Peyer's patch (tissue), 4 donors: ENCODE measurements at regions not wholly inside any gene's neighbourhood (a gene's known extent, or its start where the extent isn't known, plus 50 kb on each side); places are given as distances from the start of the nearest gene placed in this dataset.

Experiments used
- DNase-seq, 3 donors: peaks; one replicate each; pipeline ENCODE4 v3.0.0-alpha.2; 2017 to 2019
- H3K27ac ChIP-seq, 4 donors: fragments of 200-600 bp; sonication (generic); one replicate each; pipeline ENCODE4 v1.5.1; 2016 to 2019
- H3K27me3 ChIP-seq, 2 donors: fragments of 200-600 bp; sonication (generic); one replicate each; pipeline ENCODE4 v1.5.1; 2019
- H3K36me3 ChIP-seq, 3 donors: fragments of 200-600 bp; sonication (generic); one replicate each; pipeline ENCODE4 v1.5.1; 2016 to 2019
- H3K4me1 ChIP-seq, 4 donors: fragments of 200-600 bp; sonication (generic); one replicate each; pipeline ENCODE4 v1.5.1; 2016 to 2019
- H3K4me3 ChIP-seq, 4 donors: fragments of 200-600 bp; sonication (generic); 1 replicate in 3 of 4; 2 replicates in 1 of 4; pipeline ENCODE4 v1.5.1; 2016 to 2019; ENCODE audit warnings: mild to moderate bottlenecking in 1 of 4
- H3K9me3 ChIP-seq, 4 donors: fragments of 200-600 bp; sonication (generic); one replicate each; pipeline ENCODE4 v1.5.1; 2016 to 2019; ENCODE audit warnings: mild to moderate bottlenecking in 1 of 4
- CTCF ChIP-seq, 6 experiments: fragments of 450-650 bp in 4 of 6; fragments of 200-600 bp in 2 of 6; sonication (generic) in 1 of 6; IDR thresholded peaks; one replicate each; pipeline ENCODE4 v1.5.1; 2017 to 2019; ENCODE audit warnings: antibody characterized with exemption in 6 of 6, mild to moderate bottlenecking in 3 of 6, moderate library complexity in 1 of 6
- POLR2A ChIP-seq, 2 donors: fragments of 450-650 bp; IDR thresholded peaks; one replicate each; pipeline ENCODE4 v1.5.1; 2017; ENCODE audit warnings: antibody characterized with exemption in 2 of 2, mild to moderate bottlenecking in 2 of 2, moderate library complexity in 2 of 2

- no peak for TF ChIP-seq CTCF (IDR thresholded peaks at IDR 0.05)
- TF ChIP-seq POLR2A (IDR thresholded peaks at IDR 0.05): no peak
Observed at GRCh38 chr6:170107606-170108222, 183.2 kb downstream of the DLL1 start.

GRCh38 chr6:170106906-170107525 lies 183.9 kb downstream of the DLL1 start:
- Histone ChIP-seq H3K4me3 (no peak overlapping the region), H3K4me1 (no peaks in the 10 kb centered on the region), H3K9me3 (no peaks in the 10 kb centered on the region), H3K27ac (no peak overlapping the region), H3K36me3 (no peaks in the 10 kb centered on the region), H3K27me3 (no peaks in the 10 kb centered on the region)
- peak in 2 of 3 donors; percentile 7 to 19 for DNase-seq
- TF ChIP-seq POLR2A (IDR thresholded peaks at IDR 0.05) (no peak), CTCF (IDR thresholded peaks at IDR 0.05) (no peak)

More at GRCh38 chr6:170107606-170108222, 183.2 kb downstream of the DLL1 start:
- Histone ChIP-seq H3K4me1 (no peaks in the 10 kb centered on the region), H3K27me3 (no peaks in the 10 kb centered on the region), H3K9me3 (no peaks in the 10 kb centered on the region), H3K4me3 (no peak overlapping the region), H3K36me3 (no peaks in the 10 kb centered on the region), H3K27ac (no peak overlapping the region)
- DNase-seq: peak in 1 of 3 donors; percentile 5

- Histone ChIP-seq H3K36me3 (no peaks in the 10 kb centered on the region), H3K9me3 (no peaks in the 10 kb centered on the region), H3K27ac (no peak overlapping the region), H3K4me3 (no peak overlapping the region), H3K4me1 (no peaks in the 10 kb centered on the region), H3K27me3 (no peaks in the 10 kb centered on the region)
- TF ChIP-seq POLR2A (IDR thresholded peaks at IDR 0.05) (no peak), CTCF (IDR thresholded peaks at IDR 0.05) (no peak)
- DNase-seq: peak in 2 of 3 donors; percentile 13 to 38
Observed at GRCh38 chr6:170102582-170103481, 188.0 kb downstream of the DLL1 start.

- peak in 1 of 3 donors; percentile 27 for DNase-seq
- Histone ChIP-seq H3K27ac (no peak overlapping the region), H3K4me3 (no peak overlapping the region), H3K36me3 (no peaks in the 10 kb centered on the region), H3K27me3 (no peaks in the 10 kb centered on the region), H3K4me1 (no peaks in the 10 kb centered on the region), H3K9me3 (no peaks in the 10 kb centered on the region)
- no peak for TF ChIP-seq CTCF (IDR thresholded peaks at IDR 0.05)
- TF ChIP-seq POLR2A (IDR thresholded peaks at IDR 0.05): no peak
Observed at GRCh38 chr6:170102038-170102437, 188.8 kb downstream of the DLL1 start.

- TF ChIP-seq POLR2A (IDR thresholded peaks at IDR 0.05) (no peak), CTCF (IDR thresholded peaks at IDR 0.05) (no peak)
Observed at GRCh38 chr6:170101281-170102035, 189.4 kb downstream of the DLL1 start.

More at GRCh38 chr6:170101281-170102035, 189.4 kb downstream of the DLL1 start:
- Histone ChIP-seq H3K4me3 (no peak overlapping the region), H3K4me1 (no peaks in the 10 kb centered on the region), H3K27ac (no peak overlapping the region), H3K9me3 (no peaks in the 10 kb centered on the region), H3K27me3 (no peaks in the 10 kb centered on the region), H3K36me3 (no peaks in the 10 kb centered on the region)
- peak in 2 of 3 donors; percentile 8 to 28 for DNase-seq
